IMR-90 (cell line): ENCODE measurements at regions not wholly inside any gene's neighbourhood (a gene's known extent, or its start where the extent isn't known, plus 50 kb on each side); places are given as distances from the start of the nearest gene placed in this dataset.

Experiments used
- ATAC-seq: fragments of 200-7000 bp; cut with Tn5 transposase; 2 replicates; pipeline ENCODE4 v1.9.1; 2020; ENCODE audit warnings: low read depth, mild to moderate bottlenecking, moderate library complexity
- BruUV-seq: library from RNA; stranded (reverse); fragments of 400-500 nt; replicated peaks from 2 replicates; lab custom pipeline; 2021; lab: Mats Ljungman, UMichigan
- CTCF ChIA-PET: fragments of 300-600 bp; formaldehyde crosslinking; extraction: SDS; loops from one replicate; lab custom pipeline; 2021; ENCODE audit warnings: antibody characterized with exemption; lab: Yijun Ruan, JAX
- POLR2A ChIA-PET: fragments of 300-600 bp; sonication (Branson Sonifier 250); formaldehyde crosslinking; loops from one replicate; lab custom pipeline; 2022; ENCODE audit warnings: antibody characterized with exemption; ENCODE audit not compliant: unreplicated experiment; lab: Charles Lee
- DNase-seq: peaks from one replicate; pipeline ENCODE4 v3.0.0; 2013
- H2AFZ ChIP-seq: replicated peaks from 2 replicates; pipeline ENCODE3; 2013; ENCODE audit warnings: low read length, mild to moderate bottlenecking; ENCODE audit not compliant: poor library complexity
- H2AK5ac ChIP-seq: 2 replicates; pipeline ENCODE4 v1.6.1; 2013; ENCODE audit warnings: low read depth, low read length, inconsistent platforms
- H2AK9ac ChIP-seq: replicated peaks from 2 replicates; pipeline ENCODE3; 2013; ENCODE audit warnings: mild to moderate bottlenecking, low read depth, low read length, moderate library complexity; ENCODE audit not compliant: poor library complexity
- H2BK120ac ChIP-seq: 2 replicates; pipeline ENCODE4 v1.6.1; 2013; ENCODE audit warnings: low read depth, low read length, inconsistent platforms
- H2BK15ac ChIP-seq: 3 replicates; pipeline ENCODE4 v1.6.1; 2013; ENCODE audit warnings: low read depth, low read length, inconsistent platforms
- H2BK20ac ChIP-seq: 2 replicates; pipeline ENCODE4 v1.6.1; 2013; ENCODE audit warnings: low read depth, mild to moderate bottlenecking, inconsistent platforms, low read length, moderate library complexity
- H2BK5ac ChIP-seq: 2 replicates; pipeline ENCODE4 v1.6.1; 2013; ENCODE audit warnings: mild to moderate bottlenecking, low read depth, low read length, inconsistent platforms; ENCODE audit not compliant: poor library complexity, severe bottlenecking
- H3K14ac ChIP-seq: replicated peaks from 2 replicates; pipeline ENCODE4 v1.6.1; 2013; ENCODE audit warnings: low read depth, low read length, inconsistent platforms
- H3K18ac ChIP-seq: 2 replicates; pipeline ENCODE4 v1.6.1; 2013; ENCODE audit warnings: low read depth, low read length, control low read depth
- H3K23ac ChIP-seq: 2 replicates; pipeline ENCODE4 v1.6.1; 2013; ENCODE audit warnings: low read depth, low read length, inconsistent platforms
- H3K27ac ChIP-seq: 2 replicates; pipeline ENCODE4 v1.5.1; 2013; ENCODE audit warnings: mild to moderate bottlenecking, control low read depth, low read length; ENCODE audit not compliant: insufficient read depth
- H3K27me3 ChIP-seq: 2 replicates; pipeline ENCODE4 v1.6.1; 2013; ENCODE audit warnings: low read length; ENCODE audit not compliant: control insufficient read depth, insufficient read depth
- H3K36me3 ChIP-seq: 2 replicates; pipeline ENCODE4 v1.6.1; 2013; ENCODE audit warnings: low read length, mixed read lengths; ENCODE audit not compliant: control insufficient read depth, insufficient read depth
- H3K4ac ChIP-seq: 2 replicates; pipeline ENCODE4 v1.6.1; 2013; ENCODE audit warnings: low read depth, low read length, inconsistent platforms
- H3K4me1 ChIP-seq: 2 replicates; pipeline ENCODE4 v1.6.1; 2013; ENCODE audit warnings: low read length, mixed read lengths; ENCODE audit not compliant: control insufficient read depth, insufficient read depth
- H3K4me2 ChIP-seq: 2 replicates; pipeline ENCODE4 v1.6.1; 2013; ENCODE audit warnings: low read depth, mild to moderate bottlenecking, control low read depth, low read length, moderate library complexity
- H3K4me3 ChIP-seq: 2 replicates; pipeline ENCODE4 v1.5.1; 2013; ENCODE audit warnings: low read depth, mild to moderate bottlenecking, control low read depth, low read length, moderate library complexity; ENCODE audit not compliant: insufficient read depth
- H3K56ac ChIP-seq: 2 replicates; pipeline ENCODE4 v1.6.1; 2013; ENCODE audit warnings: low read length, inconsistent platforms; ENCODE audit not compliant: insufficient read depth; ENCODE audit errors: extremely low read depth
- H3K79me1 ChIP-seq, 2 experiments: 2 replicates each; pipeline ENCODE4 v1.6.1; 2013; ENCODE audit warnings: low read length in 2 of 2, inconsistent platforms in 1 of 2, low read depth in 1 of 2
- H3K9ac ChIP-seq: 2 replicates; pipeline ENCODE4 v1.6.1; 2013; ENCODE audit warnings: low read depth, low read length, control low read depth
- H3K9me1 ChIP-seq: 2 replicates; pipeline ENCODE4 v1.6.1; 2013; ENCODE audit warnings: low read length, inconsistent platforms; ENCODE audit not compliant: insufficient read depth
- H3K9me3 ChIP-seq: 2 replicates; pipeline ENCODE4 v1.6.1; 2013; ENCODE audit warnings: low read length; ENCODE audit not compliant: control insufficient read depth, insufficient read depth
- H4K20me1 ChIP-seq: 2 replicates; pipeline ENCODE4 v1.6.1; 2013; ENCODE audit warnings: low read length, inconsistent platforms; ENCODE audit not compliant: insufficient read depth
- H4K5ac ChIP-seq: 2 replicates; pipeline ENCODE4 v1.6.1; 2013; ENCODE audit warnings: mild to moderate bottlenecking, low read depth, low read length, control low read depth
- H4K8ac ChIP-seq, 2 experiments: 2 replicates each; pipeline ENCODE4 v1.6.1; 2013; ENCODE audit warnings: low read depth in 2 of 2, low read length in 2 of 2, control low read depth in 1 of 2, inconsistent platforms in 1 of 2
- H4K91ac ChIP-seq: 2 replicates; pipeline ENCODE4 v1.6.1; 2013; ENCODE audit warnings: low read depth, low read length, inconsistent platforms; ENCODE audit not compliant: insufficient read depth
- BHLHE40 ChIP-seq: fragments of 150-350 bp; IDR thresholded peaks from 2 replicates; pipeline ENCODE4 v1.6.1; 2016; ENCODE audit warnings: mild to moderate bottlenecking, low read depth, low read length
- CEBPB ChIP-seq: IDR thresholded peaks from 2 replicates; pipeline ENCODE4 v1.6.1; 2012; ENCODE audit warnings: low read depth, low read length, improper control_type of control experiment
- CHD1 ChIP-seq: IDR thresholded peaks from 2 replicates; pipeline ENCODE4 v1.6.1; 2012; ENCODE audit warnings: low read depth, low read length, improper control_type of control experiment
- ELK1 ChIP-seq: fragments of 150-350 bp; IDR thresholded peaks from 2 replicates; pipeline ENCODE4 v1.6.1; 2016; ENCODE audit warnings: low read depth, mild to moderate bottlenecking, low read length, moderate library complexity, borderline replicate concordance
- FOS ChIP-seq: fragments of 150-350 bp; IDR thresholded peaks from 2 replicates; pipeline ENCODE4 v1.6.1; 2016; ENCODE audit warnings: low read depth, low read length
- MAFK ChIP-seq: IDR thresholded peaks from 2 replicates; pipeline ENCODE4 v1.6.1; 2012; ENCODE audit warnings: low read depth, low read length, improper control_type of control experiment
- MAZ ChIP-seq: IDR thresholded peaks from 2 replicates; pipeline ENCODE4 v1.6.1; 2012; ENCODE audit warnings: low read depth, mild to moderate bottlenecking, low read length, improper control_type of control experiment, moderate library complexity, borderline replicate concordance
- MXI1 ChIP-seq: IDR thresholded peaks from 2 replicates; pipeline ENCODE4 v1.6.1; 2012; ENCODE audit warnings: low read depth, mild to moderate bottlenecking, low read length, moderate library complexity, borderline replicate concordance
- NFE2L2 ChIP-seq: fragments of 150-350 bp; IDR thresholded peaks from 2 replicates; pipeline ENCODE4 v1.6.1; 2016; ENCODE audit warnings: low read depth, mild to moderate bottlenecking, low read length
- POLR2A ChIP-seq: IDR thresholded peaks from 2 replicates; pipeline ENCODE4 v1.6.1; 2012; ENCODE audit warnings: mild to moderate bottlenecking, low read depth, low read length
- RAD21 ChIP-seq: IDR thresholded peaks from 2 replicates; pipeline ENCODE4 v1.6.1; 2012; ENCODE audit warnings: low read length, improper control_type of control experiment
- RCOR1 ChIP-seq: IDR thresholded peaks from 2 replicates; pipeline ENCODE4 v1.6.1; 2012; ENCODE audit warnings: mild to moderate bottlenecking, low read length, improper control_type of control experiment; ENCODE audit not compliant: insufficient replicate concordance
- RFX5 ChIP-seq: IDR thresholded peaks from 2 replicates; pipeline ENCODE4 v1.8.0; 2012; ENCODE audit warnings: low read depth, mild to moderate bottlenecking, low read length, moderate library complexity
- SMC3 ChIP-seq: fragments of 150-350 bp; IDR thresholded peaks from 2 replicates; pipeline ENCODE4 v1.6.1; 2016; ENCODE audit warnings: low read depth, mild to moderate bottlenecking, antibody characterized with exemption, low read length, moderate library complexity
- WGBS, 2 experiments: methylation state at CpG; one replicate each; pipeline versions ENCODE4 v1.1.5 to v1.1.7; 2013; ENCODE audit warnings: missing lambda C conversion rate in 2 of 2; ENCODE audit not compliant: insufficient read length in 1 of 2; ENCODE audit errors: extremely low coverage in 2 of 2; 5-methylcytosine and 5-hydroxymethylcytosine counted together
- dilution Hi-C: fragments of 300-500 bp; cut with HindIII; formaldehyde crosslinking; loops from one replicate; pipeline ENCODE4 v1.14.3; 2018; ENCODE audit warnings: low sequenced_read_pairs; ENCODE audit not compliant: unreplicated experiment
- in situ Hi-C: fragments of 300-500 bp; cut with MboI; formaldehyde crosslinking; loops from 3 replicates; pipeline ENCODE4 v1.14.3; 2019; ENCODE audit warnings: low sequenced_read_pairs, inconsistent platforms, mixed read lengths
- intact Hi-C: fragments of 100-400 bp; cut with micrococcal nuclease; formaldehyde crosslinking; loops from 2 replicates; pipeline ENCODE4 v1.10.0; 2022
- TF ChIP-seq, protein P1 (sequence below): conservative IDR thresholded peaks from 2 replicates; pipeline ENCODE4 v1.5.1; 2012; ENCODE audit warnings: mild to moderate bottlenecking, low read depth, low read length, improper control_type of control experiment
- TF ChIP-seq, protein P2 (sequence below): fragments of 150-350 bp; IDR thresholded peaks from 2 replicates; pipeline ENCODE4 v1.6.1; 2017; ENCODE audit warnings: mild to moderate bottlenecking, antibody characterized with exemption, low read length, low read depth

- no peak overlapping the region for H4K8ac ChIP-seq
- intact Hi-C loops (no loop called here), in situ Hi-C loops (no loop called here), dilution Hi-C loops (no loop called here)
- H3K79me1 ChIP-seq = no peaks in the 10 kb centered on the region
- no peak overlapping the region for H3K23ac ChIP-seq
- H2BK5ac ChIP-seq = no peak overlapping the region
- H3K9me3 ChIP-seq = no peaks in the 10 kb centered on the region
- H3K27me3 ChIP-seq = no peaks in the 10 kb centered on the region
- H3K56ac ChIP-seq = no peak overlapping the region
- CTCF ChIA-PET = interaction anchor here (0.6 kb wide), 1 partner anchor 1494 kb away, joined by 4 read pairs; no protein-coding TSS in a partner anchor
- POLR2A ChIA-PET = no interaction called here
- no peaks in the 10 kb centered on the region for H3K36me3 ChIP-seq
- no peak overlapping the region for H2AK9ac ChIP-seq
- H3K14ac ChIP-seq = no peak overlapping the region
- no peak for ATAC-seq
- H2BK20ac ChIP-seq = no peak overlapping the region
- no peaks in the 10 kb centered on the region for H4K20me1 ChIP-seq
- no peak for TF ChIP-seq BHLHE40
- TF ChIP-seq POLR2A = no peak
- TF ChIP-seq RFX5 = no peak
- no peak for TF ChIP-seq MAFK
- TF ChIP-seq MAZ = no peak
- no peak for TF ChIP-seq ELK1
- no peak for TF ChIP-seq MXI1
- no peak for TF ChIP-seq NFE2L2
- TF ChIP-seq CEBPB = no peak
- TF ChIP-seq CHD1 = no peak
- TF ChIP-seq FOS = no peak
- TF ChIP-seq, protein P1, sequence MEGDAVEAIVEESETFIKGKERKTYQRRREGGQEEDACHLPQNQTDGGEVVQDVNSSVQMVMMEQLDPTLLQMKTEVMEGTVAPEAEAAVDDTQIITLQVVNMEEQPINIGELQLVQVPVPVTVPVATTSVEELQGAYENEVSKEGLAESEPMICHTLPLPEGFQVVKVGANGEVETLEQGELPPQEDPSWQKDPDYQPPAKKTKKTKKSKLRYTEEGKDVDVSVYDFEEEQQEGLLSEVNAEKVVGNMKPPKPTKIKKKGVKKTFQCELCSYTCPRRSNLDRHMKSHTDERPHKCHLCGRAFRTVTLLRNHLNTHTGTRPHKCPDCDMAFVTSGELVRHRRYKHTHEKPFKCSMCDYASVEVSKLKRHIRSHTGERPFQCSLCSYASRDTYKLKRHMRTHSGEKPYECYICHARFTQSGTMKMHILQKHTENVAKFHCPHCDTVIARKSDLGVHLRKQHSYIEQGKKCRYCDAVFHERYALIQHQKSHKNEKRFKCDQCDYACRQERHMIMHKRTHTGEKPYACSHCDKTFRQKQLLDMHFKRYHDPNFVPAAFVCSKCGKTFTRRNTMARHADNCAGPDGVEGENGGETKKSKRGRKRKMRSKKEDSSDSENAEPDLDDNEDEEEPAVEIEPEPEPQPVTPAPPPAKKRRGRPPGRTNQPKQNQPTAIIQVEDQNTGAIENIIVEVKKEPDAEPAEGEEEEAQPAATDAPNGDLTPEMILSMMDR = no peak
- TF ChIP-seq, protein P2, sequence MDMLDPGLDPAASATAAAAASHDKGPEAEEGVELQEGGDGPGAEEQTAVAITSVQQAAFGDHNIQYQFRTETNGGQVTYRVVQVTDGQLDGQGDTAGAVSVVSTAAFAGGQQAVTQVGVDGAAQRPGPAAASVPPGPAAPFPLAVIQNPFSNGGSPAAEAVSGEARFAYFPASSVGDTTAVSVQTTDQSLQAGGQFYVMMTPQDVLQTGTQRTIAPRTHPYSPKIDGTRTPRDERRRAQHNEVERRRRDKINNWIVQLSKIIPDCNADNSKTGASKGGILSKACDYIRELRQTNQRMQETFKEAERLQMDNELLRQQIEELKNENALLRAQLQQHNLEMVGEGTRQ = no peak
- TF ChIP-seq RCOR1 = no peak
- no peak for TF ChIP-seq RAD21
- no peak for TF ChIP-seq SMC3
- H3K27ac ChIP-seq = no peak overlapping the region
- H3K4ac ChIP-seq = no peak overlapping the region
- H4K91ac ChIP-seq = no peak overlapping the region
- no peaks in the 10 kb centered on the region for H3K9me1 ChIP-seq
- H3K18ac ChIP-seq = no peak overlapping the region
- BruUV-seq = no TSS peak
- no peak overlapping the region for H3K4me2 ChIP-seq
- no peak overlapping the region for H4K5ac ChIP-seq
- H2AFZ ChIP-seq = no peak overlapping the region
- H3K4me3 ChIP-seq = no peak overlapping the region
- H2BK15ac ChIP-seq = no peak overlapping the region
- WGBS, 2 experiments = no CpG with 5 or more reads among the region's 2 CpGs
- no peak overlapping the region for H2AK5ac ChIP-seq
- no peak overlapping the region for H2BK120ac ChIP-seq
- H3K4me1 ChIP-seq = no peaks in the 10 kb centered on the region
- no peak for DNase-seq
- no peak overlapping the region for H3K9ac ChIP-seq
Observed at GRCh38 chr20:51923633-51924032, 121.3 kb upstream of the SALL4 start.
